ENCODE measurements at regions not wholly inside any gene's neighbourhood (a gene's known extent, or its start where the extent isn't known, plus 50 kb on each side); places are given as distances from the start of the nearest gene placed in this dataset.
"Not testable (repeated sequence)": the region's sequence is repeated elsewhere in the genome, so short reads cannot be mapped to it uniquely, and the experiment has no call there.

DNA sequence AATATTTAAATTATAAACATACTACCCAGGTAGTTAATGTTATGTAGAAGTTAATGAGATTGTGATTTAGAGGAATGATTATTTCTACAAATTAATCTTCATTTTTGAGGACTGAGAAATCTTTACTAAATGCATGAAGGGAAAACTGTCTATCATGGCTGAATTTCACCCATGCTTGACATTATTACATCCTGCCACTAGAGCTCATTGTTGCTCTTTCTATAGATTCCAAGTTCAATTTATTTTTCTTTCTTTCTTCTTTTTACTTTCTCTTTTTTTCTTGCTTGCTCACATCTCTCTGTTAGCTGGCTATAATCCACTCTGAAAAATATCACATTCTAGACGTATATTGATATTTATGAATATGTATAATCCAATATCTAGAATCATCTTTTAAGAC is 505.0 kb upstream of the KLHL1 start:
- DNase-seq = no peak

DNA sequence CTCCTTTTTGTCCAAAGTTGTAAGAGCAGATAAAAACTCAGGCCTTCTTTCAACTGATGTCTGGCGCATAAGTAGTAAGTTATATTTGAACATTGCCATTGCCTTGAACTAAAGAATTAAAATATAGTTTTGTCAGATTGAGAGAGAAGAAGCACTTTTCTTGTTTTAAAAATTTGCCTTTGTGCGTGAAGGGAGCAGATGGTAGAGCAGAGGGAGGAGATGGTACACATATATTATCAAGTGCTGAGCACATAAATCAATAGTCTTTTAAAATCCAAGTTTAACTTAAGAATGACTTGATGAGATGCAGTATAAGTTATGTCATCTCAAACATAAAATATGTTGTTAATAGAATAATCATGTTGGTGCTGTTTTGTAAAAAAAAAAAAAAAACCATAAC is 504.6 kb upstream of the KLHL1 start:
- DNase-seq = no peak

GRCh38 chr13:70604448-70604847 is 496.2 kb upstream of the KLHL1 start:
- DNase-seq = no peak

DNA sequence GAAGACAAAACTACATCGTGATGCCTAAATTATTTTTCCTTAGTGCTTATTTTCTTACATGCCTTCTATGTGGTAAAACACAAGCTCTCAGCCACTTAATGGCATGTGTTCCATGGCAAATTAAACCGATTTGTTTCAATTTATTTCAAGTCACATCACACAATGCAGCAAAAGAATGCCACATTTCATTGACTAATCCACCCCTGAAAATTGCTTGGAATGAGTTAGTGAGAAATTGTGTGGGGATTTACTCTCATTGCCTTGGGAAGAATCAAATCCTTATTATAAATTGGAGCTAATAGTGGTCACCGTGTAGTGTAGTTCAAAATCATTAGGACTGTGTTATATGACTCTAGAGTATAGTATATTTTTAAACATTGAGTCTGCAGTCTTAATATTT is 485.5 kb upstream of the KLHL1 start:
- no peak for DNase-seq

DNA sequence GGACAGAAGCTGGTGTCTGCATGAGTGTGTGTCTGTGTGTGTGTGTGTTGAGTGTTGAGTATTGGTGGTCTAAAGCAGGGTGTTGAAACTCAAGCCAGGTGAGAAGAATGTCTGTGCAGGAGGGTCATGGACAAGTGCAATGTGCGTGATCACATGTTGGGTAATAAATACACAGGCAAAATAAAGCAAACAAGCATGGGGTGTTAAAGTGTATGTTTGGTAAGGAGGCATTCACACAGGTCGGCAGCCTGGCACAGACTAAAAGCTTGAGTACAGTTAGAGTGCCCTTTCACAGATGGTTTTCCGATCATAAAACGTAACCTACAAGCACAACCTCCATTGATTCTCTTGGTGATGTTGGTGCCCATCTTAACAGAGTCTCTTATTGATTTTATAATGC is 476.9 kb upstream of the KLHL1 start:
- DNase-seq = no peak

- DNase-seq = no peak
Observed at GRCh38 chr13:70580825-70581224, 472.6 kb upstream of the KLHL1 start.

GRCh38 chr13:70579941-70580340 is 471.7 kb upstream of the KLHL1 start:
- no peak for DNase-seq

DNA sequence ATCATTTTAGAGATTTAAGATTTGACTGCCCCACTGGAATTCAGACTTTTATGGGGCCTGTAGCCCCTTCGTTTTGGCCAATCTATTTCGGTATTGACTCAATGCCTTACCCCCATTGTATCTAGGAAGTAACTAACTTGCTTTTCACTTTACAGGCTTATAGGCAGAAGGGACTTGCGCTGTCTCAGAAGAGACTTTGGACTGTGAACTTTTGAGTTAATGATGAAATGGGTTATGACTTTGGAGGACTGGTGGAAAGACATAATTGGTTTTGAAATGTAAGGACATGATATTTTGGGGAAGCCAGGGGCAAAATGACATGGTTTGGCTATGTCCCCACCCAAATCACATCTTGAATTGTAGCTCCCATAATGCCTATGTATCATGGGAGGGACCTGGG is 463.0 kb upstream of the KLHL1 start:
- no peak for DNase-seq

DNA sequence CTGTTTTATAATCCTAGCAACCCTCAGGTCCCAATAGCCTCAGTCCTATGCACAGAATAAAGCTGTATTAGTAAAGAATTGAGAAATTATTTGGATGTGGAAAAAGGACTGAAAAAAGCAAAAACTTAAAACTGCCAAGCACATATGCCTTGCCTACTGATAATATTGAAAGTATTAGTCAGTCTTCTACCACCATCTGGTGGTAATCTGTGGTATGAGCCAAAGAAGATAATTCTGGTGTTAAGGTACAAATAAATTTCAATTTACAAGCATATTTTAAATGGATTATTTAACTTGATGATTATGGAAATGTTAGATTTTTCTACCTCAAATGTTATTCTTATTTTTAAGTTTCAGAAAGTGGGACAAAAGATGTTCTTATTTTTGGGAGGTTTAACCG is 460.3 kb upstream of the KLHL1 start:
- DNase-seq = no peak

DNA sequence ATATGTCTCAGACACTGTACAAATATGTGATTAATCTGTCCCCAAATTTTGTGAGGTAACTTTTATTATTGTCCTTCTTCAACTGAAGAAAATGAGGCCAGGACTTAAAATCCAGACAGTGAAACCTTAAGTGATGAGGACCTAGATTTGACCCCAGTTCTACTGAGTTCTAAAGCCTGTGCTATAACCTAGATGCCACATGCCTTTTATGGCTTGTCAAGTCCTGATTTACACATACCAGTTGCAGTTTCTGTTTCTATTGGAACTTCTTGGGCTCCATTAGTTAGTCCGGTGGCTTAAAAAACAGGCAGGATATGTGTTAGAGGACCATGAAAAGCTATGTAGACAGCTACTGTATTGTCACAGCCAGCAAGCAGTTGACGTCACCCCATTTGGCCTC is 436.5 kb upstream of the KLHL1 start:
- no peak for DNase-seq

- no peak for DNase-seq
Observed at GRCh38 chr13:70541451-70541850, 433.2 kb upstream of the KLHL1 start.

DNA sequence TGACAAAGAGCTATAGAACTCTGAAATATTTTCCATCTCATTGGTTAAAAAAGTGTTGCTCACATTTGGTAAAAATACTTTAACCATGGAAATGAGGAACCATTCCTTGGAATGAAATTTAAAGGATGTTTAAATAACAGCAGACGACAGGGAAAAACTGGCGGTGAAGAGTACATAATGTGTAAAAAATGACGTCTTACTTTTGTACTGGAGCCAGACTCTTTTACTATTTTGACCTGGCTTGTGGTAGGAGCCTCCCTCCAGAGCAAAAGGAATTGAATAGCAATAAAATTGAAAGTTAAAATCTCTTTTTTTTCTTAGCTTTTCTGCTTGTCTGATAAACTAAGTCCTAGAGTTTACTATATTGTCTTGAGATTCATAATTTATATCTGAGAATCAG is 426.2 kb upstream of the KLHL1 start:
- no peak for DNase-seq

- no peak for DNase-seq
Observed at GRCh38 chr13:70529652-70530051, 421.4 kb upstream of the KLHL1 start.

DNA sequence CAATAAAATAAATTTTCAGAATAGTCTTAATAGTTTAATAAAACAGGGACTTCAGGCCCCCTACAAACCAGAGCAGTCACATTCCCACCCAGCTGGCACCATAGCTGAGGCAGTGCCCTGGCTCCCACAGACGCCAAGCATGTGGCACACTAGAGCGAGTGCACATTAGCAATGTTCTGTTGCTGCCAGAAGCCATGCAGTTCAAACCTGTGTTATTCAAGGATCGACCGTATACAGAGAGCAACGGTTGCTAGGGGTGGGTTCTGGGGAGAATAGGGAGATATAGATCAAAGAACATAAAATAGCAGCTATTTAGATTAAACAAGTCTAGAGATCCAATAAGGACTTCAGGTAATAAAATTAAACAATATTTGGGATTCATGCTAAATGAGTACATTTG is 419.3 kb upstream of the KLHL1 start:
- no peak for DNase-seq

- DNase-seq = no peak
Observed at GRCh38 chr13:70523622-70524021, 415.4 kb upstream of the KLHL1 start.

DNA sequence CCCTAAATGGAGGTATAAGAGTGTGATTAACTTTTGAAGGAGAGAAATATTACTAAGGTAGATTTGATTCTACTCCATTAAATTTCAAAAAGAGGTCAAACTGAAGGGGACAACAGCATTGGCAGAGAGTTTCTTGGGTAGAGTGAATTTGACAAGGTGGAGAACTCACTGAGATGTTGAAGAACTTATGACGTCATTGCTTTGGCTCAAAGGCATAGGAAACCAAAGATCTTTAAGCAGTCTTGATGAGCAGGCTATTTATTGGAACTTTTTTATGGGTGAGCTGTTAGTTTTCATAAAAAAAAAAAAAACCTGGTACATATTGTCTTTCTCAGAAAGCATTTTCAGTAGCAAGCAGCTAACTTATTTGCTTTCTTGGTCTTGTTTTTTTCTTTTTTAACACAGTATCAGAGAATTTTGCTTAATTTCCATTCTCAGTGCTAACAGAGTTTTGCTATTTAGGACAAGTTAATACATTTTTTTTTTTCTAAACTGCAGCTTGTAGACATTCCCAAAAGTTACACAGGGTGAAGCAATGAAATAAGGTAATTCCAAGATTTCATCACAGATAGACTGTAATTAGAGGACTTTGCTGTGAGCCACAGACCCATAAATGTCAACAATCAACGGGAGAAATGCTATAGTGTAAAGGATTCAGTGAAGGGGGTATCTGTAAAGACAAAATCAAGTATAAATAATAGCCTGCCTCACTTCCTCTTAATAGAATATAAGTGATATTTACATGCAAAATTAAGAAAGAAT is 412.2 kb upstream of the KLHL1 start:
- DNase-seq = no peak

- no peak for DNase-seq
Observed at GRCh38 chr13:70518081-70518480, 409.8 kb upstream of the KLHL1 start.

DNA sequence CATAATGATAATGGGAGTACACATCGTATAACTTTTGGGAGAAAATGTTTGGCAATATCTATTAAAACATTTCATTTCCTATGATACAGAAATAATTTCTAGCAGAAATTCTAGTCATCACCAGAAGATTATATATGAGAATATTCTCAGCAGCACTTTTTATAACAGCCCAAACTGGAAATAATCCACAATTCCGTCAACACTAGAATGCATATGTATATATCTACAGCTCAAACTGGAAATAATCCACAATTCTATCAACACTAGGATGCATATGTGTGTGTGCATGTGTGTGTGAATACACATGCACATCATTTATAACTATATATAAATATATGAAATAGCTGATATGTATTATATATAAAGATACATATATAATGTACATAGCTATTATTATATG is 408.0 kb upstream of the KLHL1 start:
- no peak for DNase-seq

GRCh38 chr13:70511861-70512417 is 403.7 kb upstream of the KLHL1 start:
- DNase-seq = not testable (repeated sequence)

GRCh38 chr13:70505809-70506208 is 397.6 kb upstream of the KLHL1 start:
- DNase-seq = no peak

GRCh38 chr13:70502944-70503343 is 394.7 kb upstream of the KLHL1 start:
- DNase-seq = no peak

GRCh38 chr13:70490320-70490935 is 382.2 kb upstream of the KLHL1 start:
- no peak for DNase-seq

- DNase-seq = no peak
Observed at GRCh38 chr13:70484931-70485330, 376.7 kb upstream of the KLHL1 start.

- DNase-seq = no peak
Observed at GRCh38 chr13:70483599-70484276, 375.5 kb upstream of the KLHL1 start.
